Right renal cortex interstitium (tissue), 3 donors: ENCODE measurements at regions not wholly inside any gene's neighbourhood (a gene's known extent, or its start where the extent isn't known, plus 50 kb on each side); places are given as distances from the start of the nearest gene placed in this dataset.
"Not testable (repeated sequence)": the region's sequence is repeated elsewhere in the genome, so short reads cannot be mapped to it uniquely, and the experiment has no call there.

ENCODE experiments used
- DNase-seq, 3 donors: peaks; one replicate each; pipeline ENCODE4 v3.0.0-alpha.2; 2013; ENCODE audit warnings: low read depth in 3 of 3, low spot score in 2 of 3

DNA sequence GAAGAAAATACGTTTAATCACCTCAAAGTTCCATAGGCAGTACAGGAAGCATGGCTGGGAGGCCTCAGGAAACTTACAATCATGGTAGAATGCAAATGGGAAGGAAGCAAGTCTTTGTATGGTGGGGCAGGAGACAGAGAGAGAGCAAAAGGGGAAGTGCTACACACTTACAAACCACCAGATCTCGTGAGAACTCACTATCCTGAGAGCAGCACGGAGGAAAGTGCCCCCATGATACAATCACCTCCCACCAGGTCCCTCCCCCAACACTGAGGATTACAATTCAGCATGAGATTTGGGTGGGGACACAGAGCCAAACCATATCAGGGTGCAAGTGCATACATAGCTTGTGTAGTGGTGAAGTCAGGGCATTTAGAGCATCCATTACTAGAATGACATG, 92.3 kb upstream of the ANKRD10 start:
- no peak for DNase-seq

DNA sequence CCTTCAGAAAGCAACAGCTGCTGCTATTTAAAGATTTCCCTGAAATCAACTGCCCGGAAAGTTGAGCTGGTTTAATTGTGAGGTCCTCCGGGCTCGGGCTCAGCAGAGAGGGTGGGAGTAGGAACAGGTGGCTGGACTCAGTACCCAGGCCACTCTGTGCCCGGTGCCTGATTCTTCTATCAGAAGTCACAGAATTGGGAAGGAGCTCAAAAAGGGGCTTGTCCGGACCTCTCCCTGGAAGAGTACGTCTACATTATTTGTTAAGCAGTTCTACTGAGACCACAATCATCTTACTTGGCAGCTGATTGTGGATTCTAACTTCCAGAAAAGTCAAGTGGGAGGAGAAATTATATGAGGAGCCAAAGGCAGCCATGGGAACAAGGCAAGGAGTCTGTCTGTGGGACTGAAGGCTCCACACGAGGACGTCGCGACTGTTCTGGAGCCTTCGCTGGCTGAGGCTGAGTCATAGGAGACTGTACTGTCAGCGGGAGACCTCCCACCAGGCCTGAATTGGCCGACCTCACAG, 91.7 kb upstream of the ANKRD10 start:
- peak in 1 of 3 donors; percentile 29 for DNase-seq

DNA sequence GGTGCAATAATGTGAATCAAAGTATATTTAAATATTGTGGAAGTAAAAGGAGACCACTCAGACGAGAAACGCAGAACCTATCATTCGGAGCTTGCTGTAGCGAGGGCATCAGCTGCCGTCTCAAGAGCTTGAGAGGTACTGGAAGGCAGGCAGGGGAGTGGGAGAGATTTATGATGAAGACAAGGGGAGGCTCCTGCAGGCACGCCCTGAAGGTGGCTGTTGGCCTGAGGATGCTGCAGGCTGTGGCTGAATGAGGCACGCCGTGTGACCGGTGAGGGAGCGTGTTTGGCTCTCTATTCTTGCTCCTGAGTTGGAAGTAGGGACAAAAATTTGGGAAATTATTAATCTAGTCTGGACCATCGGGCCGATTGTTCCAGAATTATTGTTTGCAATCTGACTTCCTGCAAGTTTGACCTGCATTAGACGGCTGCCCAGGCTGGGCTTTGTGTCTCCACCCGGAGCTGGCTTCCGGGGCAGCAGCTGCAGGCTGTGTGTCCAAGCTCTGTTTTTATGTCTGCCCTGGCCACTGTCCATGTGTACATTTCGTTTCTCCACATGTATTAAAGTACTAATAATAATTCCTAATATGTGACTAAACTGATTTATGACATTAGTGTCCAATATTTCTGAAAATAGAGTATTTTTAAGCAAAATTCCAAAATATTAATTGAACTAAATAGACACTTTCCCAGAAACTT, 91.1 kb upstream of the ANKRD10 start:
- peak in 1 of 3 donors; percentile 23 for DNase-seq

DNA sequence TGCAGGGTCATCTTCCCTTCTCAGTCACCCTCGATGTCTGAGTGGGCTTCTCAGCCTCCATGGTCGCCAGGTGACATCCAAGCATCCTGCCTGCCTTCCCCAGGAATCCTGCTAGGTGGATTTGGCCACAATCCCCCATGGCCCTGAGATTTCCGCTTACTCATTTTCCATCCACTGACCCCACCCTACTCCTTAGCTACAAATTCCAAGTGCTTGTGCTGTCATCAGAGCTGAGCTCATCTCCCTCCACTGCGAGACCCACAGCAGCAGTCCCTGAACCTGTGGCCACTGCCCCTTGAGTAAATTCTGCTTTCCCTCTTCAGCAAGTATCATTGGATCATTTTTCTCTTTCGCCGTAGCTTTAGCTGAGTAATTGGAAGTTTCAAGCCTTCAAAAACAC, 90.5 kb upstream of the ANKRD10 start:
- no peak for DNase-seq

DNA sequence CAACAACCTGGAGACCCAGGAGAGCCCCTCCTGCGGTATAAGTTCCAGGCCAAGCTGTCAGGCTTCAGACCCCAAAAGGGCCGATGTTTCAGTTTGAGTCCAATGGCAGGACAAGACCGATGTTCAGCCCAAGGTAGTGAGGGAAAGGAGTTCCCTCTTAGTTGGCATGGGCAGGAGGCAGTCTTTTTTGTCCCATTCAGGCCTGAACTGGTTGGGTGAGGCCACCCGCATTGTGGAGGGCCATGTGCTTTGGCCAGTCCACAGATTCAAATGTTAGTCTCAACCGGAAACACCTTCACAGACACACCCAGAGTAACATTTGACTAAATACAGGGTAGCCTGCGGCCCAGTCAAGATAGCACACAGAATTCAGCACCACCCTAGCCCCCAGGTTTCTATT, 89.6 kb upstream of the ANKRD10 start:
- no peak for DNase-seq

DNA sequence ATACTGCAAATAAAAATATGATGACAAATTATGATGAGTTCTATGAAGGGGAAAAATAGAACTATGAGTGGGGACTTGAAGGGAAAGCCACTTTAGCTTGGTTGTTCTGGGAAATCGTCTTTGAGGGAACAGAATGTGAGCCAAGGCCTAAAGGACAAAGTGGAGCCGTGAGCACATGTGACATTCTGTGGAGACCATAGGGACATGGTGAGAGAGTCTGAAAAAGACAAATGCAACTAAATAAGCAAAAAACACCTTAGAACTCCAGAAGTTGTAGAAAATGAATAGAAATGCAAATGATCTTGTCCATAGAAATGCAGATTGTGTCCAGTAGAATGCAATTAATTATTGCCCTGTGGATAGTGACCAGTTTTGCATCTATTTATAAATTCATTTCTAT, 86.8 kb upstream of the ANKRD10 start:
- no peak for DNase-seq

DNA sequence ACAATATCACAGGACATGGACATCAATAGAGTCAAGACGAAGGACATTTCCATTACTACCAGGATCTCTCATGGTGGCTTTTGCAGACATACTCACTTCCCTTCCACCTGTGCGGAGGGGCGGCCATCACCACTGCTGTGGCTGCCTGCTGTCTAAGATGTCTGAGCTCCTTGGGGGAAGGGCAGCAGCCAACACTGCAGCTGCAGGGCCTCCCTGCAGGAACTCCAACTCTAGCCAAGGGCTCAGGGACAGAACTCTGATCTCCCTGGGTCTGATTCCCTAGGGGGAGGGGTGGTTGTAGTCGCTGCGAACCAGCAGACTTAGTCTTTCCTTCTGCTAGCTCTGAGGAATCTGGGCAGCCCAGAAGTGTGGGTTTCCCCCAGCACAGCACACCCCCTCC, 78.9 kb upstream of the ANKRD10 start:
- DNase-seq: no peak

DNA sequence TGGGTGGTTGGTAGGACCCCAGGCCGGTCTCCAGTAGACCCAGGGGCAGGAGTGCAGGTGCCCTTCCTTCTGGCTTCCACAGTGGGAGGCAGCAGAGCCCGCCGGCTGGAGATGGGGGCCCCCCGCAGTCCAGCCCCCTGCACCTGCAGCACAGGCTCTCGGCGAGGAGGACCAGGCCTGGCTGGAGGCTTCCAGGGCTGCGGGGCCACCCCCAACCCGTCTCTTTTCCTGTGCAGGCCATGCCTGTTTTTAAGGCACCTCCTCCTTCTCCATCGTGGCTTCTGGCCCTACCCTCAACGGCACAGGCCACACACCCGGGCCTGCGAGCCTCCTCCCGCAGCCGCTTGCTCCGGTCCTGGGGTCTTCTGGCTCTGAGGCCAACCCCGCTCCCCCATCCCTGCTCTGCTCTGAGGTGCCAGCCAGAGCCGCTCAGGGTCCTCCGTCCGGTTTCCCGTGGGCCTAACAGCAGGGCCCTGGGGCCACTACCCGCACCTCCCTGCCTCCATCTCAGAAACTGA, 77.2 kb upstream of the ANKRD10 start:
- DNase-seq: no peak

DNA sequence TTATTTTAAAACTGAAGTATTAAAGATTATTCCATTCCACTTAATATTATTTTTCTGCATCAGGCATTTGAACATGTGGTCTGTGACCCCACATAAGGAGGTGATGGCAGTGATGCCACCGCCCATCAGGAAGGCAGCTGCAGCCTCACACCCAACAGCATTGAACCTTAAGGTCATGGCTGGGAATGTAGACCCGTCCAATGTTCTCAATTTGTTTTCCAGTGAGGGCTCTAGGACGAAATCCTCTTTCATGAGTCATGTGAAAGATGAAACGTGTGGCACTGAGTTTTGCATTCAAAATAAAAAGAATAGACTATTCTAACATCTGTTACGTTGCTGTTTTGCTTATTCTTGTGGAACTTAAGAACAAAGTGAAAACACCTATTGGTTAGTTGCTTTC, 74.5 kb upstream of the ANKRD10 start:
- DNase-seq: no peak

DNA sequence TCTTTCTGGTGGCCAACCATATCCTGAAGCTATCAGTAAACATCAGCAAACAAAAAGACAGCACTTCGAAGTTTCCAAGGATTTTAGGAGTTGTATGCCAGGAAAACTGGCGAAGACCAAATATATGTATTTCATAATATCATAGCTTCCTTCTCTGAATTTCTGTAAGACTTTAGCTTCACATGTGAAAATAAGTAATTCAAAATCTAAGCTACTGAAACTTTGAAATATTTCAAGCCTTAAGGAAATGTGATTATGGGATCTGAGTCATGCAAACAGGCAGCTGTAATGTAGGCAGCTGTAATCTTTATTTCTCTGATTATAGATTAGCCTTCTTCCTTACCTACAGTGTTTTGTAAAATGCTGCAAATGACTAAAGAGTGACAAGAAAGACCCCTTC, 70.7 kb upstream of the ANKRD10 start:
- DNase-seq: no peak

DNA sequence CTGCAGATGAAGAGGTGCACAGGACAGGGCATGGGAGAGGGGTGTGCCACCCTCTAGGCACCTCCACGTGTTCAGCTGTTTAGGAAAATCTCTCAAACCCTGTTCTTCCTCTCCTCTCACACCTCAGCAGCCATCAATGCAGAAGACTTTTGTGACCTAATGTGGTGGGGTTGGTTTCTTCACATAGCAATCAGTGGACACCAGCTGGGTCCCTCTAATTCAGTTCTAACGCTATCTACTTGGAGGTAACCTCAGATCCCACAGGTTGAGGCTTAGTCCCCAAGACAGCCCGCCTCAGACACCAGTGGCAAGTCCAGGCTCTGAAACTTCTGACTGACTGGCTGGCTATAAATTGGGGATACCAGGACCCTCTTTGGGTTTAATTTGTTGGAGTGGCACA, 69.9 kb upstream of the ANKRD10 start:
- no peak for DNase-seq

DNA sequence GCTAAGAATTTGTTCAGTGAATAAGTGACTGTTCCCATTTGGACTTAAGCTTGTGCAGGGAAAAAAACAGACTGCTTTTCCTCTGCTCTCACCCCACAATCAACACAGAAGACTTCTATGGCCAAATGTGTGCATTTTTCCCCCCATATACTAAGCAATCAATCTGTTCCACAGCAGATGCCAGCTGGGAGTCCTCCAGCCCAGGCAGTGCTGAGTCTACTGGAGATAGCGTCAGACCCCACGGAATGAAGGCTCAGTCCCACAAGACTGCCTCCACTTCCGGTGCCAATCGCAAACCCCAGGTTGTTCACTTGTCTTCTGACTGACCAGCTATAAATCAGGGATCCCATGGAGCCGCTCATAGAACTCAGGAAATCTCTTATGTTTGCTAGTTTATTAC, 69.5 kb upstream of the ANKRD10 start:
- DNase-seq: no peak

DNA sequence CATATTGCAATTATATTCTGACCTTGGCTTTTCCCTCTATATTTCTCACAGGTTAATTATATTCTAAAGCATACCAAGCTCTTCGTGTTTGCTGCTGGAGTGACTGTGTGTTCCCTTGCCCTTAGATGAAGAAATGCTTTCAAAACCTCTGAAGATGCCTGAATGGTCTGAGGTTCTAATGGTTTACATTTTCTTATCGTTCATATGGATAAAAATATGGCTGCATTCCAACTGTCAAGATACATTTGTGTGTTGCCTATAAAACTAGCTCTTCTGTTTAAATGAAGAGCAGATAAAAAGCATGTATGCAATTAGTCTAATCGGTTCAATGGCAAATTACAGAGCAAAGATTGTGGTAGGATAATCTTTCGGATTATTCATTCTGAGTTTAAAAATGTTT, 68.4 kb upstream of the ANKRD10 start:
- no peak for DNase-seq

DNA sequence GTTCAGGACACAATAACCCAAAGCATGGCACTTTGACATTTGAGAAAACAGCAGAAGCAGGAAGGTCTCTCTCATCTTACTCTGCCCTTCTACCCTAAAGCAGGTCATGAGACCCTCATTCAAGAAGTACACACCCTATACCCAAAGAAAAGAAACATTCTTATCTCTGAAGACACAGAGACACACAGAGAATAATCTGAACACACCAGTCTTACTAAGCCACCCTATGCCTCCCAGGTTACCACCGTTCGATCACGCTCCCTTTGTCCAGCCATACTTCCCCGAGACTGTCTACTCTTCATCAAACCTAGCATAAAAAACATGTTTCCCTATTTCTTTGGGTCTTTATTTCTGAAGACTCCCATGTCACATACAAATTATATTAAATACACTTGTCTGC, 66.5 kb upstream of the ANKRD10 start:
- DNase-seq: no peak

DNA sequence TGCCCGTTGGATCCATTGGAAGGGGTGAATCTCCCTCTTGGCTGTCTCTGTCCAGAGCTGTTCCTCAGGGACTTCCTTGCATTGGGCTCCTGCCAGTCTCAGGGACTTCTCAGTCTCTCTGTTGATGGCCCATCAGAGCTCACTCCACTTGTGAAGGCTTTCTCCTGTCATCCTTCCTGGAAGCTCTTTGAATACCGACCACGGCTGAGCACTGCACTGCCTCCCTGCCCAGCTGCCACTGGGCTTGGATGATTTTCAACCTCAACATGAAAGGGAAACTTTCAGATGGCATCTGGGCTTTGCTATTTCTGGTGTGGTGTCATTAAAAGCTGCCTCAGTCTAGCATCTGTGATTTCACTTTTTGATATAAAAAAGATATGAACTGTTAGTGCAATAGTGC, 66.1 kb upstream of the ANKRD10 start:
- no peak for DNase-seq

DNA sequence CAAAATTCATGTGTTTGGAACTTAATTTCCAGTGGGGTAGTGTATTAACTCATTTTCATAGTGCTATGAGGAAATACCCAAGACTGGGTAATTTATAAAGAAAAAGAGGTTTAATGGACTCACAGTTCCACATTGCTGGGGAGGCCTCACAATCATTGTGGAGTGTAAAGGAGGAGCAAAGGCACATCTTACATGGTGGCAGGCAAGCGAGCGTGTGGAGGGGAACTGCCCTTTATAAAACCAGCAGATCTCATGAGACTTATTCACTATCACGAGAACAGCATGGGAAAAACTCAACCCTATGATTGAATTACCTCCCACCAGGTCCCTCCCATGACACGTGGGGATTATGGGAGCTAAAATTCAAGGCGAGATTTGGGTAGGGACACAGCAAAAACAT, 64.3 kb upstream of the ANKRD10 start:
- not testable (repeated sequence) for DNase-seq

DNA sequence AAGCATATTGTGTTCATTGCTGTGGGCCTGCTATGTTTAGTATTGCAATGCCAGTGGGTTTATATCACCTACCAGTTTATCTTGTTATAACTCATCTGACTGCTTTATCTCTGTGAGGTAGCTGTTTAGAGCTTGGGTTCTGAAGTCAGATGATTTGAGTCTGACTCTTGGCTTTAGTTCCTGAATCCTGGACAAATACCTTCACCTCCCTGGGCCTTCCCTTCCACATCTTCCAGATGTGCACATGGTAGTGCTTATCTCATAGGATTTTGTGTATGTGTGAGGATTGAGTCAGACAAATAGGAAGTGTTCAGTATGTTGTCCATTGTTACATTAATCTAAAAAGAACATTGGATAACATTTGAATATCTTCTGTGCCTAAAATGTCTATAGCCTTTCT, 63.5 kb upstream of the ANKRD10 start:
- no peak for DNase-seq

DNA sequence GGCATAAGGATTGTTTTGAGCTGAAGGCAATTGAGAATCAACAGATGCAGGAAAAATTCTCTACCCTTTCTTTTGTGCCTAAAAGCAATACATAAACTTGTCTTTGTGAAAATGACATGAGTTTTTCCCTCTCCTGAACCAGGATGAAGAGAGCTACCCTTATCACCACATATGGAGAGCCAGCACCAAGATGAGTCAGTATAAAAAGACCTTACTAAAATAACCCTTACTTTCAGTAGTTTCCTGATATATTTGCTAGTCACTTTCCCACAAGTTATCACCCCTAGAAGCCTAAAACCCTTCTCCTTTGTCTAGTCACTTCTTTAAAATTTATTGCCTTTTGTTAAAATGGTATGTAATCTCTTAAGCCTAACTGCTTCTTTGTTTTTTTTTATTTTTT, 61.9 kb upstream of the ANKRD10 start:
- no peak for DNase-seq

DNA sequence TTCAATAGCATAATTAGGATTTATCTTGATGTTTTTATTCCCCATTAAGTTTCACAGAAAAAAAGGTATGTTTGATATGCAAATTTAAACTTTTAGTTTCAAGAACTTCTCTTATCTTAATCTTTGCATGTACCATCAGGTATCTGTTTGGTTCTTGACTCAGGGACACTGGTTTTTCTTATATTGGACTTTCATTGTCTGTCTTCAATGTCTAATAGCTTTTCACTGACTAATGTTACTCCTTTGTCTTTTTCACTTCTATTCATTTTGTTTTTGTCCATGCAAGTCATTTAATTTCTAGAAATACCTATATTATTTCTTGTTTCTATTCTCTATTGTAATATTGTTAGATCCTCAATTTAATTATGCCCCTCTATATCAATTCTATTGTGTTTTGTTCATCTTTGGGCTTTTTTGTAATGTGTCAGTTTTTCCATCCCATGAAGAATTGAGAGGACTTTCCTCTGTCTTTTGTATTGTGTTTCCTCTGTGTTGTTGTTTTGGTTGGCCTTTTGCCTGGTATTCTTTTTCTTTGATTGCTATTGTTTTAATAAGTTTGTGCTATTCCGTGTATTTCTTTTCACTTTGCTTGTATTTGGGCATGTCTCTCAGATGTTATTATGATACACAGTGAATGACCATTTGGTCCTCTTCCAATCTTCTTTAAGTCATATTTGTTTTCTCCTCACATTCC, 58.3 kb upstream of the ANKRD10 start:
- DNase-seq: no peak

DNA sequence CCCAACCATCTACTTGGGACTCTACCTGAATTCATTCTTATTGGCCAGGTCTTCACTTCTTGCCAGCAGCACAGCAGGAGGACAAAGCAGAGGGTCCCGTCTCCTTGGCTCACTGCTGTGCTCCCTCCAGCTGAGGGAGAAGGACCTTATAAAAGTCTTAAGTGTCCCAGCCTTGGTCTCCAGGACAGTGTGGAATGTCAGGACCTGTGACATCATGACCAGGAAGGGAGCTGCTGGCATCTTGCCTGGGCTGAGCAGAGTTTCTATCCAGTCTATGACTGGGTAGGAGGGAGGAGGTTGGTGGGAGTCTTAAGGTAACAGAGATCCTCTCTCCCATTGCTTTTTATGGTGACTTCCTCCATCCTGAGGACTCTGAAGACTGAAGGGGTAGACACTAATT, 56.6 kb upstream of the ANKRD10 start:
- no peak for DNase-seq

DNA sequence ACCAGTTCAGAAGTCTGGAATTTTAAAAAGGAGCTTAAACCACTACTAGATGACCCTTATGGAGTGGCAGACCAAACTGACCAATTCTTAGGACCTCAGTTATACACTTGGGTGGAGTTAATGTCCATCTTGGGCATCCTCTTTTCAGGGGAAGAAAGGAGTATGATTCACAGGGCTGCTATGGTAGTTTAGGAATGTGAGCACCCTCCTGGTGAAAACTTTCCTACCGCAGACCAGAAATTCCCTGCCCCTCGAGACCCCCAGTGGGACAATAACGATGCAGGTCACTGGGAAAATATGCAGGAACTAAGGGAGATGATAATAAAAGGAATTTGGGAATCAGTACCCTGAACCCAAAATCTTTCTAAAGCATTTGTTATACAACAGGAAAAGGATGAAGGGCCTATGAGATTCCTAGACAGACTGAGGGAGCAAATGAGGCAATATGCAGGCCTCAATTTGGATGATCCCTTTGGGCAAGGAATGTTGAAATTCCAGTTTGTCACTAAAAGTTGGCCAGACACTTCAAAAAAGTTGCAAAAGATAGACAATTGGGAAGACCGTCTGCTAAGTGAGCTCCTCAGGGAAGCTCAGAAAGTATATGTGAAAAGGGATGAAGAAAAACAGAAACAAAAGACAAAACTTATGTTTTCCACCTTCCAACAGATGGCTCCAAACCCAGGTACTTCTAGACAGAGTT, 52.4 kb upstream of the ANKRD10 start:
- DNase-seq: not testable (repeated sequence)

DNA sequence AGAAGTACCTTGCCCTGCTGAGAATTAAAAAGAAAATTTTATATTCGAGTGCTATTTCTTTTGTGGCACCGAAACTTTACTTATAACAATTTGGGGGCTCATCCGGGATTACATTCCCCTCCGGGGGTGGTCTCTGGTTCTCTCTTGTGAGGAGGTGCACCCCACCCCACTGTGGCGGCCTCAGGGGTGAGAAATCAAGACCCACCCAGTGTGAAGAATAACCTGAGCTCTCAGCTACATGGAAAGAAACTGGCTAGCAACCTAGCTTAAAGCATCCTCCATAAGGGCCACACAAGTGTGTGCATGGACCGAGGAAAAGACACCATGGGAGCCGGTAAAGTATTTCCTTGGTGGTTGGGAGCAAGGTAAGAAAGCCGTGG, 50.9 kb upstream of the ANKRD10 start:
- no peak for DNase-seq
